B cell (primary cell): ENCODE measurements at regions not wholly inside any gene's neighbourhood (a gene's known extent, or its start where the extent isn't known, plus 50 kb on each side); places are given as distances from the start of the nearest gene placed in this dataset.

Source experiments
- EZH2 ChIP-seq: IDR thresholded peaks from 2 replicates; pipeline ENCODE4 v1.6.1; 2012; ENCODE audit warnings: borderline replicate concordance, low read depth, mild to moderate bottlenecking, moderate library complexity, low read length; ENCODE audit not compliant: insufficient read depth, poor library complexity, severe bottlenecking
- TF ChIP-seq, protein P1 (sequence below): fragments of 200-600 bp; IDR thresholded peaks from one replicate; pipeline ENCODE4 v1.8.0; 2022; ENCODE audit warnings: antibody characterized with exemption, mild to moderate bottlenecking

DNA sequence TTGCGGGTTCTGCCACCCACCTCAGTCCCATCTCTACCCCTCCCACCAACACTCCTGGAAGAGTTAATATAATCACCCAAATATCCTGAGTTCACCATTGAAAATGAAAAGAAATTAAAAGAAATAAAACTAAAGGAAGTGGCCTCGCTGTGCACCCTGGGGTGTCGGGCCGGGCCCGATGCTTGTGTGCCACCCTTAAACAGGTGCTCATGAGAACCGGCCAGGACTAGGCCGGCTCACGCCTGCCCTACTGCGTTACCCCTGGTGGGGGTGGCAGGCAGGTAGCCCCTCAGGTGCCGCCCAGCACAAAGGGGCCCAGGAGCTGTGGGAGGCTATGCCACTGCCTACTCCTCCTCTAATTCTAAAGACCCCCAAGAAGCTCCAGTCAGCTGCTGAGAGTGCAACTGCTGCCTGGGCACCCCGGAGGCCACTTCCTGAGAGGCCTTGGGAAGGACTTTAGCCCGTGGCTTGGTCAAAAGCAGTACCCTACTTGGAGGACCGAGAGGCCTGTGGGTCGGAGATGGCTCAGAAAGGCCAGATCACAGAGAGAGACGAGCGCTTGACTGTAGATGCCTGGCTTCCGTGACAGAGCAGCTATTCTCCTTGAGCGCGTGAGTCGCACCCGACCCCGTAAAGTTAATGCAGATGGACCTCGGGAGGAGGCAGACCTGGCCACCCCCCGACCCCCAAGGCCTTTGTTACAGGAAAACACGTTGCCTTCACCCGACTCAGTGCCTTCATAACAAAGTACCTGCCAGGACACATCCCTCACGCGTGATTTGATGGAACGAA is 51.0 kb upstream of the PPP2R2D start:
- TF ChIP-seq, protein P1, sequence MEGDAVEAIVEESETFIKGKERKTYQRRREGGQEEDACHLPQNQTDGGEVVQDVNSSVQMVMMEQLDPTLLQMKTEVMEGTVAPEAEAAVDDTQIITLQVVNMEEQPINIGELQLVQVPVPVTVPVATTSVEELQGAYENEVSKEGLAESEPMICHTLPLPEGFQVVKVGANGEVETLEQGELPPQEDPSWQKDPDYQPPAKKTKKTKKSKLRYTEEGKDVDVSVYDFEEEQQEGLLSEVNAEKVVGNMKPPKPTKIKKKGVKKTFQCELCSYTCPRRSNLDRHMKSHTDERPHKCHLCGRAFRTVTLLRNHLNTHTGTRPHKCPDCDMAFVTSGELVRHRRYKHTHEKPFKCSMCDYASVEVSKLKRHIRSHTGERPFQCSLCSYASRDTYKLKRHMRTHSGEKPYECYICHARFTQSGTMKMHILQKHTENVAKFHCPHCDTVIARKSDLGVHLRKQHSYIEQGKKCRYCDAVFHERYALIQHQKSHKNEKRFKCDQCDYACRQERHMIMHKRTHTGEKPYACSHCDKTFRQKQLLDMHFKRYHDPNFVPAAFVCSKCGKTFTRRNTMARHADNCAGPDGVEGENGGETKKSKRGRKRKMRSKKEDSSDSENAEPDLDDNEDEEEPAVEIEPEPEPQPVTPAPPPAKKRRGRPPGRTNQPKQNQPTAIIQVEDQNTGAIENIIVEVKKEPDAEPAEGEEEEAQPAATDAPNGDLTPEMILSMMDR: no peak
- no peak for TF ChIP-seq EZH2
